ENCODE measurements at regions not wholly inside any gene's neighbourhood (a gene's known extent, or its start where the extent isn't known, plus 50 kb on each side); places are given as distances from the start of the nearest gene placed in this dataset.

GRCh38 chr22:26905076-26905475 lies 247.7 kb downstream of the MIAT start:
- H3K9me3 ChIP-seq (ENCODE audit: control insufficient read depth in 2 of 2, insufficient read depth in 1 of 2, low read length in 1 of 2): no peaks in the 10 kb centered on the region
- no peak overlapping the region for H3K27ac ChIP-seq (ENCODE audit: low read depth in 1 of 2, low read length in 1 of 2)
- H3K4me3 ChIP-seq (ENCODE audit: low read length in 2 of 2): no peak overlapping the region
- no peaks in the 10 kb centered on the region for H3K4me1 ChIP-seq (ENCODE audit: control insufficient read depth in 2 of 2, insufficient read depth in 2 of 2, low read length in 2 of 2)
- no peaks in the 10 kb centered on the region for H3K36me3 ChIP-seq (ENCODE audit: control insufficient read depth in 2 of 2, insufficient read depth in 2 of 2, low read length in 1 of 2)
- WGBS: 70% methylated on average over 3 of the region's 3 CpGs
- no peak for DNase-seq (ENCODE audit: low read depth in 6 of 9, low spot score in 9 of 9)
- H3K27me3 ChIP-seq (ENCODE audit: control insufficient read depth in 2 of 2, insufficient read depth in 1 of 2, low read length in 1 of 2): peaks cover 16 to 49% of the 10 kb centered on the region in 2 donors

- H3K9me3 ChIP-seq (ENCODE audit: control insufficient read depth in 2 of 2, insufficient read depth in 1 of 2, low read length in 1 of 2): no peaks in the 10 kb centered on the region
- WGBS: 63% methylated on average over 4 of the region's 4 CpGs
- no peaks in the 10 kb centered on the region for H3K36me3 ChIP-seq (ENCODE audit: control insufficient read depth in 2 of 2, insufficient read depth in 2 of 2, low read length in 1 of 2)
- no peak overlapping the region for H3K4me3 ChIP-seq (ENCODE audit: low read length in 2 of 2)
- no peak overlapping the region for H3K27ac ChIP-seq (ENCODE audit: low read depth in 1 of 2, low read length in 1 of 2)
- peaks cover 16 to 48% of the 10 kb centered on the region in 2 donors for H3K27me3 ChIP-seq (ENCODE audit: control insufficient read depth in 2 of 2, insufficient read depth in 1 of 2, low read length in 1 of 2)
- no peaks in the 10 kb centered on the region for H3K4me1 ChIP-seq (ENCODE audit: control insufficient read depth in 2 of 2, insufficient read depth in 2 of 2, low read length in 2 of 2)
- DNase-seq (ENCODE audit: low read depth in 6 of 9, low spot score in 9 of 9): no peak
Observed at GRCh38 chr22:26905640-26906039, 248.3 kb downstream of the MIAT start.

- DNase-seq (ENCODE audit: low read depth in 6 of 9, low spot score in 9 of 9): no peak
- H3K27ac ChIP-seq (ENCODE audit: low read depth in 1 of 2, low read length in 1 of 2): no peak overlapping the region
- no peak overlapping the region for H3K4me3 ChIP-seq (ENCODE audit: low read length in 2 of 2)
- peaks cover 14 to 43% of the 10 kb centered on the region in 2 donors for H3K27me3 ChIP-seq (ENCODE audit: control insufficient read depth in 2 of 2, insufficient read depth in 1 of 2, low read length in 1 of 2)
- no peaks in the 10 kb centered on the region for H3K36me3 ChIP-seq (ENCODE audit: control insufficient read depth in 2 of 2, insufficient read depth in 2 of 2, low read length in 1 of 2)
- no peaks in the 10 kb centered on the region for H3K4me1 ChIP-seq (ENCODE audit: control insufficient read depth in 2 of 2, insufficient read depth in 2 of 2, low read length in 2 of 2)
- WGBS: 86% methylated on average over 10 of the region's 10 CpGs
- no peaks in the 10 kb centered on the region for H3K9me3 ChIP-seq (ENCODE audit: control insufficient read depth in 2 of 2, insufficient read depth in 1 of 2, low read length in 1 of 2)
Observed at GRCh38 chr22:26906464-26906863, 249.1 kb downstream of the MIAT start.

- DNase-seq (ENCODE audit: low read depth in 6 of 9, low spot score in 9 of 9): no peak
- Histone ChIP-seq H3K9me3 (ENCODE audit: control insufficient read depth in 2 of 2, insufficient read depth in 1 of 2, low read length in 1 of 2) (no peaks in the 10 kb centered on the region), H3K27me3 (ENCODE audit: control insufficient read depth in 2 of 2, insufficient read depth in 1 of 2, low read length in 1 of 2) (peaks cover 8 to 34% of the 10 kb centered on the region in 2 donors), H3K36me3 (ENCODE audit: control insufficient read depth in 2 of 2, insufficient read depth in 2 of 2, low read length in 1 of 2) (no peaks in the 10 kb centered on the region), H3K27ac (ENCODE audit: low read depth in 1 of 2, low read length in 1 of 2) (no peak overlapping the region), H3K4me1 (ENCODE audit: control insufficient read depth in 2 of 2, insufficient read depth in 2 of 2, low read length in 2 of 2) (no peaks in the 10 kb centered on the region), H3K4me3 (ENCODE audit: low read length in 2 of 2) (no peak overlapping the region)
- WGBS: 93% methylated on average over 2 of the region's 2 CpGs
Observed at GRCh38 chr22:26907366-26907765, 250.0 kb downstream of the MIAT start.

- no peak overlapping the region for H3K27ac ChIP-seq (ENCODE audit: low read depth in 1 of 2, low read length in 1 of 2)
- no peaks in the 10 kb centered on the region for H3K9me3 ChIP-seq (ENCODE audit: control insufficient read depth in 2 of 2, insufficient read depth in 1 of 2, low read length in 1 of 2)
- peaks cover 0 to 20% of the 10 kb centered on the region in 2 donors for H3K27me3 ChIP-seq (ENCODE audit: control insufficient read depth in 2 of 2, insufficient read depth in 1 of 2, low read length in 1 of 2)
- H3K4me1 ChIP-seq (ENCODE audit: control insufficient read depth in 2 of 2, insufficient read depth in 2 of 2, low read length in 2 of 2): no peaks in the 10 kb centered on the region
- 28% methylated on average over 4 of the region's 4 CpGs for WGBS
- H3K36me3 ChIP-seq (ENCODE audit: control insufficient read depth in 2 of 2, insufficient read depth in 2 of 2, low read length in 1 of 2): no peaks in the 10 kb centered on the region
- DNase-seq (ENCODE audit: low read depth in 6 of 9, low spot score in 9 of 9): no peak
- H3K4me3 ChIP-seq (ENCODE audit: low read length in 2 of 2): no peak overlapping the region
Observed at GRCh38 chr22:26910845-26911244, 253.5 kb downstream of the MIAT start.

- Histone ChIP-seq H3K9me3 (ENCODE audit: control insufficient read depth in 2 of 2, insufficient read depth in 1 of 2, low read length in 1 of 2) (no peaks in the 10 kb centered on the region), H3K27me3 (ENCODE audit: control insufficient read depth in 2 of 2, insufficient read depth in 1 of 2, low read length in 1 of 2) (peaks cover 0 to 17% of the 10 kb centered on the region in 2 donors), H3K36me3 (ENCODE audit: control insufficient read depth in 2 of 2, insufficient read depth in 2 of 2, low read length in 1 of 2) (no peaks in the 10 kb centered on the region), H3K27ac (ENCODE audit: low read depth in 1 of 2, low read length in 1 of 2) (no peak overlapping the region), H3K4me1 (ENCODE audit: control insufficient read depth in 2 of 2, insufficient read depth in 2 of 2, low read length in 2 of 2) (no peaks in the 10 kb centered on the region), H3K4me3 (ENCODE audit: low read length in 2 of 2) (no peak overlapping the region)
- no peak for DNase-seq (ENCODE audit: low read depth in 6 of 9, low spot score in 9 of 9)
- WGBS: 42% methylated on average over 23 of the region's 23 CpGs
Observed at GRCh38 chr22:26912655-26913345, 255.4 kb downstream of the MIAT start.

DNA sequence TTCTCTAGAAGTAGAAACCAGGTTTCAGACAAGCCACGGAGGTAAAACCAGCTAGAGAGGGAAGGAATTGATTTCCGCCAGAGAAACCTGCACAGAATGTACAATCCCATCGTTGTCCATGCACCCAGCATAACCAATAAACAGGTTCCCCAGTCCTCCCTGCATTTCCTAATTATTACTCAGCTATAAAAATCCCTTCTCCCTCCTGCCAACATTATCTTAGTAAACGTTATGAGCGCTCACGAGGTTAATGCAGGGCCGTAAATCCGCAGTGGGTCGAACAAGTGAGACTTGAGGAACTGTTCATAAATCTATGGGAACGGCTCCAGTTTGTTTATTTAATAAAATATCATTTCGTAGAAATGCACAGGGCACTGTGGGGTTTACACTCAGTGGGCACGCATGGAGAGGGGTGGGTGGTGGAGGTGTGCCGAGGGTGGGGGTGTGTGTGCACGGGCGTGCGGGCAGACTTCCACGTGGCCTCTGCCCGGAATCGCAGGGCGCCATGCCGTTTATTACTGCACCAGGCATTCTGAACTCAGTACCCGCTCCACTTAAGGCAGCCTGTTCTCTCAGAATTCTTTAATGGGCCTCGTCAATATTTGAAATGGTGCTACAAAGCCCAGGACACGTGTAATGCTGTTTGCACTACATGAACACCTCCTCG lies 257.3 kb downstream of the MIAT start:
- Histone ChIP-seq H3K36me3 (ENCODE audit: control insufficient read depth in 2 of 2, insufficient read depth in 2 of 2, low read length in 1 of 2) (no peaks in the 10 kb centered on the region), H3K4me1 (ENCODE audit: control insufficient read depth in 2 of 2, insufficient read depth in 2 of 2, low read length in 2 of 2) (no peaks in the 10 kb centered on the region), H3K27ac (ENCODE audit: low read depth in 1 of 2, low read length in 1 of 2) (no peak overlapping the region), H3K27me3 (ENCODE audit: control insufficient read depth in 2 of 2, insufficient read depth in 1 of 2, low read length in 1 of 2) (peaks cover 0 to 15% of the 10 kb centered on the region in 2 donors), H3K4me3 (ENCODE audit: low read length in 2 of 2) (no peak overlapping the region), H3K9me3 (ENCODE audit: control insufficient read depth in 2 of 2, insufficient read depth in 1 of 2, low read length in 1 of 2) (no peaks in the 10 kb centered on the region)
- DNase-seq (ENCODE audit: low read depth in 6 of 9, low spot score in 9 of 9): no peak
- WGBS: 91% methylated on average over 25 of the region's 25 CpGs

DNA sequence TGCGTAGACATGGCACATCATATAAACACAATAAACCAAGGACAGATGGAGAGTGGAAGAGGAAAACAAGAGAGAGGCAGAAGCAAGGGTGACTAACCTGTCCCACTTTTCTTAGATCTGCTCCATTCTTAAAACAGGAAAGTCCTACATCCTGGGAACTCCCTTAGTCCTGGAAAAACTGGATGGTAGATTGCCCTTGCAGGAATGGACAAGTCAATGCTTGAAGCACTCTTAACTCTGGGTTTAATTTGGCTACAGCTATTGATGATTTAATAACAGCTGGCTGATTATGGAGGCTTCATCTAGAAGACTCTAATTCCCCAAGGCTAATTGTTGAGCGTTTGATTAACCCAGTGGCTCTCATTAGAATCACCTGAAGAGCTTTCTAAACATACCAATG lies 258.8 kb downstream of the MIAT start:
- no peaks in the 10 kb centered on the region for H3K4me1 ChIP-seq (ENCODE audit: control insufficient read depth in 2 of 2, insufficient read depth in 2 of 2, low read length in 2 of 2)
- no peak overlapping the region for H3K27ac ChIP-seq (ENCODE audit: low read depth in 1 of 2, low read length in 1 of 2)
- no peaks in the 10 kb centered on the region for H3K9me3 ChIP-seq (ENCODE audit: control insufficient read depth in 2 of 2, insufficient read depth in 1 of 2, low read length in 1 of 2)
- no peak for DNase-seq (ENCODE audit: low read depth in 6 of 9, low spot score in 9 of 9)
- H3K4me3 ChIP-seq (ENCODE audit: low read length in 2 of 2): no peak overlapping the region
- 94% methylated on average over 2 of the region's 2 CpGs for WGBS
- peaks cover 0 to 15% of the 10 kb centered on the region in 2 donors for H3K27me3 ChIP-seq (ENCODE audit: control insufficient read depth in 2 of 2, insufficient read depth in 1 of 2, low read length in 1 of 2)
- H3K36me3 ChIP-seq (ENCODE audit: control insufficient read depth in 2 of 2, insufficient read depth in 2 of 2, low read length in 1 of 2): no peaks in the 10 kb centered on the region

GRCh38 chr22:26918226-26918625 lies 260.8 kb downstream of the MIAT start:
- WGBS: 68% methylated on average over 3 of the region's 3 CpGs
- no peaks in the 10 kb centered on the region for H3K36me3 ChIP-seq (ENCODE audit: control insufficient read depth in 2 of 2, insufficient read depth in 2 of 2, low read length in 1 of 2)

More at GRCh38 chr22:26918226-26918625, 260.8 kb downstream of the MIAT start:
- no peak for DNase-seq (ENCODE audit: low read depth in 6 of 9, low spot score in 9 of 9)
- Histone ChIP-seq H3K4me3 (ENCODE audit: low read length in 2 of 2) (no peak overlapping the region), H3K27ac (ENCODE audit: low read depth in 1 of 2, low read length in 1 of 2) (no peak overlapping the region), H3K9me3 (ENCODE audit: control insufficient read depth in 2 of 2, insufficient read depth in 1 of 2, low read length in 1 of 2) (no peaks in the 10 kb centered on the region), H3K4me1 (ENCODE audit: control insufficient read depth in 2 of 2, insufficient read depth in 2 of 2, low read length in 2 of 2) (no peaks in the 10 kb centered on the region), H3K27me3 (ENCODE audit: control insufficient read depth in 2 of 2, insufficient read depth in 1 of 2, low read length in 1 of 2) (peaks cover 0 to 4% of the 10 kb centered on the region in 2 donors)
